ENCODE measurements at regions not wholly inside any gene's neighbourhood (a gene's known extent, or its start where the extent isn't known, plus 50 kb on each side); places are given as distances from the start of the nearest gene placed in this dataset.

- TF ChIP-seq REST (IDR thresholded peaks at IDR 0.05; ENCODE audit: insufficient replicate concordance, low read depth) (no peak), GABPA (IDR thresholded peaks at IDR 0.05; ENCODE audit: low read depth) (no peak), POLR2AphosphoS5 (IDR thresholded peaks at IDR 0.05; ENCODE audit: low read depth) (no peak), SPI1 (IDR thresholded peaks at IDR 0.05; ENCODE audit: borderline replicate concordance, low read depth) (no peak)
- TF ChIP-seq, protein P1, sequence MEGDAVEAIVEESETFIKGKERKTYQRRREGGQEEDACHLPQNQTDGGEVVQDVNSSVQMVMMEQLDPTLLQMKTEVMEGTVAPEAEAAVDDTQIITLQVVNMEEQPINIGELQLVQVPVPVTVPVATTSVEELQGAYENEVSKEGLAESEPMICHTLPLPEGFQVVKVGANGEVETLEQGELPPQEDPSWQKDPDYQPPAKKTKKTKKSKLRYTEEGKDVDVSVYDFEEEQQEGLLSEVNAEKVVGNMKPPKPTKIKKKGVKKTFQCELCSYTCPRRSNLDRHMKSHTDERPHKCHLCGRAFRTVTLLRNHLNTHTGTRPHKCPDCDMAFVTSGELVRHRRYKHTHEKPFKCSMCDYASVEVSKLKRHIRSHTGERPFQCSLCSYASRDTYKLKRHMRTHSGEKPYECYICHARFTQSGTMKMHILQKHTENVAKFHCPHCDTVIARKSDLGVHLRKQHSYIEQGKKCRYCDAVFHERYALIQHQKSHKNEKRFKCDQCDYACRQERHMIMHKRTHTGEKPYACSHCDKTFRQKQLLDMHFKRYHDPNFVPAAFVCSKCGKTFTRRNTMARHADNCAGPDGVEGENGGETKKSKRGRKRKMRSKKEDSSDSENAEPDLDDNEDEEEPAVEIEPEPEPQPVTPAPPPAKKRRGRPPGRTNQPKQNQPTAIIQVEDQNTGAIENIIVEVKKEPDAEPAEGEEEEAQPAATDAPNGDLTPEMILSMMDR (IDR thresholded peaks at IDR 0.05; ENCODE audit: insufficient read depth, low read length) = no peak
- no peak overlapping the region for H3K4me3 ChIP-seq (replicated peaks; ENCODE audit: insufficient read depth, low read length)
- no peak for DNase-seq (ENCODE audit: low read depth in 1 of 2, low spot score in 1 of 2)
Observed at GRCh38 chr7:85924062-85924461, 719.6 kb upstream of the GRM3 start.

GRCh38 chr7:85916016-85916415 is 727.7 kb upstream of the GRM3 start:
- TF ChIP-seq SPI1 (IDR thresholded peaks at IDR 0.05; ENCODE audit: borderline replicate concordance, low read depth) (no peak), POLR2AphosphoS5 (IDR thresholded peaks at IDR 0.05; ENCODE audit: low read depth) (no peak), GABPA (IDR thresholded peaks at IDR 0.05; ENCODE audit: low read depth) (no peak), REST (IDR thresholded peaks at IDR 0.05; ENCODE audit: insufficient replicate concordance, low read depth) (no peak)
- TF ChIP-seq, protein P1 (IDR thresholded peaks at IDR 0.05; ENCODE audit: insufficient read depth, low read length) = no peak
- Histone ChIP-seq H3K27me3 (ENCODE audit: insufficient read depth, poor library complexity, severe bottlenecking) (no peaks in the 10 kb centered on the region), H3K4me3 (replicated peaks; ENCODE audit: insufficient read depth, low read length) (no peak overlapping the region), H3K27ac (replicated peaks) (no peak overlapping the region)
- DNase-seq (ENCODE audit: low read depth in 1 of 2, low spot score in 1 of 2) = no peak

More at GRCh38 chr7:85924062-85924461, 719.6 kb upstream of the GRM3 start:
- no peaks in the 10 kb centered on the region for H3K27me3 ChIP-seq (ENCODE audit: insufficient read depth, poor library complexity, severe bottlenecking)
- no peak overlapping the region for H3K27ac ChIP-seq (replicated peaks)

DNA sequence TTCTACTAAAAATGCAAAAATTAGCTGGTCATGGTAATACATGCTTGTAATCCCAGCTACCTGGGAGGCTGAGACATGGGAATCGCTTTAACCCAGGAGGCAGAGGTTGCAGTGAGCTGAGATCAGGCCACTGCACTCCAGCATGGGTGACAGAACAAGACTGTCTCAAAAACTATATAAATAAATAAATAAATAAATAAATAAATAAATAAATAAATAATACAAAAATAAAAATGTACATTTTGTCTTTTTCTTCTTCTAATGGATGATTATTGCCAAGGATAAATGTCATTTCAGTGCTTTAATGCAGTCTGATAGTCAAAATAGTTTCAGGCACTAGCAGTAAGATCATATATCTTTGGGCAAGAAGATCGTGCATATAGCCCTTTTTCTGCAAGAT is 727.6 kb upstream of the SEMA3D start:
- TF ChIP-seq POLR2AphosphoS5 (IDR thresholded peaks at IDR 0.05; ENCODE audit: low read depth) (no peak), GABPA (IDR thresholded peaks at IDR 0.05; ENCODE audit: low read depth) (no peak), SPI1 (IDR thresholded peaks at IDR 0.05; ENCODE audit: borderline replicate concordance, low read depth) (no peak), REST (IDR thresholded peaks at IDR 0.05; ENCODE audit: insufficient replicate concordance, low read depth) (no peak)
- TF ChIP-seq, protein P1 (IDR thresholded peaks at IDR 0.05; ENCODE audit: insufficient read depth, low read length) = no peak
- Histone ChIP-seq H3K27me3 (ENCODE audit: insufficient read depth, poor library complexity, severe bottlenecking) (no peaks in the 10 kb centered on the region), H3K27ac (replicated peaks) (no peak overlapping the region), H3K4me3 (replicated peaks; ENCODE audit: insufficient read depth, low read length) (no peak overlapping the region)
- no peak for DNase-seq (ENCODE audit: low read depth in 1 of 2, low spot score in 1 of 2)

Data from HL-60 (cell line).